ENCODE measurements at regions not wholly inside any gene's neighbourhood (a gene's known extent, or its start where the extent isn't known, plus 50 kb on each side); places are given as distances from the start of the nearest gene placed in this dataset.

GRCh38 chrX:127302841-127303240, 483.3 kb downstream of the PRR32 start:
- Histone ChIP-seq H3K4me3 (ENCODE audit: low read depth in 2 of 2, low read length in 2 of 2) (no peak overlapping the region), H3K9me3 (ENCODE audit: control insufficient read depth, insufficient read depth, low read depth, low read length) (no peaks in the 10 kb centered on the region), H3K4me1 (ENCODE audit: control insufficient read depth, insufficient read depth, low read length) (no peaks in the 10 kb centered on the region), H3K36me3 (ENCODE audit: control insufficient read depth, insufficient read depth, low read length) (no peaks in the 10 kb centered on the region), H3K27ac (ENCODE audit: low read length) (no peak overlapping the region), H3K27me3 (ENCODE audit: control insufficient read depth, insufficient read depth, low read length) (no peaks in the 10 kb centered on the region)
- TF ChIP-seq, protein P1, sequence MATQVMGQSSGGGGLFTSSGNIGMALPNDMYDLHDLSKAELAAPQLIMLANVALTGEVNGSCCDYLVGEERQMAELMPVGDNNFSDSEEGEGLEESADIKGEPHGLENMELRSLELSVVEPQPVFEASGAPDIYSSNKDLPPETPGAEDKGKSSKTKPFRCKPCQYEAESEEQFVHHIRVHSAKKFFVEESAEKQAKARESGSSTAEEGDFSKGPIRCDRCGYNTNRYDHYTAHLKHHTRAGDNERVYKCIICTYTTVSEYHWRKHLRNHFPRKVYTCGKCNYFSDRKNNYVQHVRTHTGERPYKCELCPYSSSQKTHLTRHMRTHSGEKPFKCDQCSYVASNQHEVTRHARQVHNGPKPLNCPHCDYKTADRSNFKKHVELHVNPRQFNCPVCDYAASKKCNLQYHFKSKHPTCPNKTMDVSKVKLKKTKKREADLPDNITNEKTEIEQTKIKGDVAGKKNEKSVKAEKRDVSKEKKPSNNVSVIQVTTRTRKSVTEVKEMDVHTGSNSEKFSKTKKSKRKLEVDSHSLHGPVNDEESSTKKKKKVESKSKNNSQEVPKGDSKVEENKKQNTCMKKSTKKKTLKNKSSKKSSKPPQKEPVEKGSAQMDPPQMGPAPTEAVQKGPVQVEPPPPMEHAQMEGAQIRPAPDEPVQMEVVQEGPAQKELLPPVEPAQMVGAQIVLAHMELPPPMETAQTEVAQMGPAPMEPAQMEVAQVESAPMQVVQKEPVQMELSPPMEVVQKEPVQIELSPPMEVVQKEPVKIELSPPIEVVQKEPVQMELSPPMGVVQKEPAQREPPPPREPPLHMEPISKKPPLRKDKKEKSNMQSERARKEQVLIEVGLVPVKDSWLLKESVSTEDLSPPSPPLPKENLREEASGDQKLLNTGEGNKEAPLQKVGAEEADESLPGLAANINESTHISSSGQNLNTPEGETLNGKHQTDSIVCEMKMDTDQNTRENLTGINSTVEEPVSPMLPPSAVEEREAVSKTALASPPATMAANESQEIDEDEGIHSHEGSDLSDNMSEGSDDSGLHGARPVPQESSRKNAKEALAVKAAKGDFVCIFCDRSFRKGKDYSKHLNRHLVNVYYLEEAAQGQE (IDR thresholded peaks at IDR 0.05; ENCODE audit: insufficient read depth in 1 of 2, low read depth in 2 of 2, low read length in 1 of 2) = no peak
- TF ChIP-seq TCF7L2 (IDR thresholded peaks at IDR 0.05; ENCODE audit: low read depth, low read length) (no peak), CTCF (IDR thresholded peaks at IDR 0.05) (no peak)
- no TSS peak for BruUV-seq (replicated peaks)
- no peak for ATAC-seq
- ChIA-PET POLR2A (no interaction called here), CTCF (no interaction called here)
- intact Hi-C loops (cut with micrococcal nuclease; ENCODE audit: unreplicated experiment) (no loop called here), in situ Hi-C loops (cut with HindIII; ENCODE audit: low pct_unique_long_range_greater_than_20kb, low sequenced_read_pairs) (no loop called here)
- no peak for DNase-seq (ENCODE audit: low read depth, low spot score)

DNA sequence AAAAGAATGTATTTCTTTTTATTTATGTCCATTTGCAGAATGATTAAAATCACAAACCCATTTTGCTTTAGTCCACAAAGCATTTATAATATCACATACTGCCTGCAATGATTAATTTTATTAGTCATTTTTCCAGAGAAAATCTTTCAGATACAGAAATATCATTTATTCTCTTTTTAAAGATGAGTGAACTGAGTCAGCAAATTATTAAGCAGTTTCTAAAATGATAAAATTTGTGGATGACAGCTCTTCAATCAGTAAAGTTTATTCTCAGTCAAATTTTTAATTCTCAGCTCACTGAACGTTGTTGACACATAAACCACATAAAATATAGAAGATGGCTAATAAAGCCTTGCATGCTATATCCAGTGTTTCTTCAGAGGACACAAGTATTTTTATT, 485.5 kb downstream of the PRR32 start:
- DNase-seq (ENCODE audit: low read depth, low spot score) = no peak
- Histone ChIP-seq H3K27ac (ENCODE audit: low read length) (no peak overlapping the region), H3K9me3 (ENCODE audit: control insufficient read depth, insufficient read depth, low read depth, low read length) (no peaks in the 10 kb centered on the region), H3K4me3 (ENCODE audit: low read depth in 2 of 2, low read length in 2 of 2) (no peak overlapping the region), H3K4me1 (ENCODE audit: control insufficient read depth, insufficient read depth, low read length) (no peaks in the 10 kb centered on the region), H3K27me3 (ENCODE audit: control insufficient read depth, insufficient read depth, low read length) (no peaks in the 10 kb centered on the region), H3K36me3 (ENCODE audit: control insufficient read depth, insufficient read depth, low read length) (no peaks in the 10 kb centered on the region)
- in situ Hi-C loops (cut with HindIII; ENCODE audit: low pct_unique_long_range_greater_than_20kb, low sequenced_read_pairs) = no loop called here
- intact Hi-C loops (cut with micrococcal nuclease; ENCODE audit: unreplicated experiment) = no loop called here
- no peak for TF ChIP-seq TCF7L2 (IDR thresholded peaks at IDR 0.05; ENCODE audit: low read depth, low read length)
- TF ChIP-seq, protein P1 (IDR thresholded peaks at IDR 0.05; ENCODE audit: insufficient read depth in 1 of 2, low read depth in 2 of 2, low read length in 1 of 2) = no peak
- no peak for TF ChIP-seq POLR2AphosphoS5 (IDR thresholded peaks at IDR 0.05; ENCODE audit: low read depth, low read length)
- TF ChIP-seq SIN3A (IDR thresholded peaks at IDR 0.05; ENCODE audit: borderline replicate concordance, insufficient read depth, low read depth, low read length) = no peak
- no peak for TF ChIP-seq CTCF (IDR thresholded peaks at IDR 0.05)
- no TSS peak for BruUV-seq (replicated peaks)
- ATAC-seq = no peak
- ChIA-PET POLR2A (no interaction called here), CTCF (no interaction called here)
